ENCODE measurements at regions not wholly inside any gene's neighbourhood (a gene's known extent, or its start where the extent isn't known, plus 50 kb on each side); places are given as distances from the start of the nearest gene placed in this dataset.

GRCh38 chr10:20999699-21000098 is 102.6 kb upstream of the NEBL start:
- no peak for TF ChIP-seq POLR2A (IDR thresholded peaks at IDR 0.05; ENCODE audit: low read depth, low read length)
- no peak for TF ChIP-seq POLR2AphosphoS5 (IDR thresholded peaks at IDR 0.05; ENCODE audit: low read depth, low read length)

Data from GM12891 (cell line).